RWPE1 (cell line): ENCODE measurements at regions not wholly inside any gene's neighbourhood (a gene's known extent, or its start where the extent isn't known, plus 50 kb on each side); places are given as distances from the start of the nearest gene placed in this dataset.

Experiments
- CTCF ChIA-PET: fragments of 350-600 bp; sonication (Branson Sonifier 250); formaldehyde crosslinking; extraction: SDS; loops from one replicate; lab custom pipeline; 2021; lab: Yijun Ruan, JAX
- POLR2A ChIA-PET: fragments of 400-600 bp; formaldehyde crosslinking; extraction: SDS; loops from one replicate; lab custom pipeline; 2020; ENCODE audit warnings: antibody characterized with exemption; ENCODE audit not compliant: low non-redundant PET; lab: Yijun Ruan, JAX
- DNase-seq: peaks from one replicate; pipeline ENCODE4 v3.0.0; 2012; ENCODE audit warnings: low spot score
- H3K27ac ChIP-seq: fragments of 450-650 bp; 2 replicates; pipeline ENCODE4 v1.5.1; 2017
- TF ChIP-seq, protein P1 (sequence below): fragments of 450-650 bp; conservative IDR thresholded peaks from 2 replicates; pipeline ENCODE4 v1.5.1; 2017; ENCODE audit warnings: low read depth, mild to moderate bottlenecking

DNA sequence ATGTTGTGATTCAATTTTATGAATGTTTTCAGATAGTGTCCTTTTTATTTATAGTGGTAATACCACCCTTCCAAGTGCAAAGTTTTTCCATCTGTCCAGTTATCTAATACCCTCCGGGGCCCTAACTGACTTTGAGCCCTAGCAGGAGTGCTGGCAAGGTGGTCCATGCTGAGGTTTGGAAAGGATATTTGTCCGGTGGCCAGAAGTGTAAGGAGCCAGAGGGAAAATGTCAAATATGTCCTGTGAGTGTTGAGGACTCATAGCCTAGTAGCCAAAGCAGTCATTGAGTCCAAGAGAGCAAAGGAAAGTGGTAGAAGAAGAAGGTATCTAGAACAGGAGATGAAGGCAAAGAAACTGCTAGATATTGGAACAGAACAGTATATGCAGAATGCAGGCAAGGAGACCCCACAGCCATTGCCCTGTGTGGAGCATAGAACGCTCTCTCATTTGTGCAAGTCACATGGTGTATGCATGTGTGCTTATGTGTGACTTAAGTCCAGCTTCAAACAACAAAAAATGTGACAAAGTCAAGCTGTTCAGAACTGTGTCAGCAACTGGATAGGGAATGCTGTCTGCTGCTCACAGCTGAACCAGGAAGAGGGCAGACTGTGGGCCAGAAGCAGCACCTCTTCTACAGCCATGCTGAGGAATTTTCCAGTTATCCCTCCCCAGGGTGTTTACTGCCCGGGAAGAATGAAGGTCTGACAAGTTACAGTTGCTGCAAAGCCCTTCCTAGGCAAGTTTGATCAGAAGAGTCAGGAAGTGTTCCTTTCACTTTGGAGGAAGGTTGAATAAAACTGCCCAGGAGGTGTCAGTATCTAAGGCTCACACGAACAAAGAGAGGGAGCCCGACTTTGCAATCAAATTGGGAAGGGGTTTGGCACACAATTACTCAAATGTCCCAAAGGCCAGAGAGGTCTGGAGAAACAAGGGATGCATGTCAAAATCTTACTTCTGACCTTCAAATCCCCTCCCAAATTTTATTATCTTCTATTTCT, 463.3 kb upstream of the DMAC1 start:
- DNase-seq, result no peak
- ChIA-PET POLR2A (no interaction called here), CTCF (interaction anchor here (0.7 kb wide), 1 partner anchor 1680 kb away, joined by 3 read pairs; no protein-coding TSS in a partner anchor)
- TF ChIP-seq, protein P1, sequence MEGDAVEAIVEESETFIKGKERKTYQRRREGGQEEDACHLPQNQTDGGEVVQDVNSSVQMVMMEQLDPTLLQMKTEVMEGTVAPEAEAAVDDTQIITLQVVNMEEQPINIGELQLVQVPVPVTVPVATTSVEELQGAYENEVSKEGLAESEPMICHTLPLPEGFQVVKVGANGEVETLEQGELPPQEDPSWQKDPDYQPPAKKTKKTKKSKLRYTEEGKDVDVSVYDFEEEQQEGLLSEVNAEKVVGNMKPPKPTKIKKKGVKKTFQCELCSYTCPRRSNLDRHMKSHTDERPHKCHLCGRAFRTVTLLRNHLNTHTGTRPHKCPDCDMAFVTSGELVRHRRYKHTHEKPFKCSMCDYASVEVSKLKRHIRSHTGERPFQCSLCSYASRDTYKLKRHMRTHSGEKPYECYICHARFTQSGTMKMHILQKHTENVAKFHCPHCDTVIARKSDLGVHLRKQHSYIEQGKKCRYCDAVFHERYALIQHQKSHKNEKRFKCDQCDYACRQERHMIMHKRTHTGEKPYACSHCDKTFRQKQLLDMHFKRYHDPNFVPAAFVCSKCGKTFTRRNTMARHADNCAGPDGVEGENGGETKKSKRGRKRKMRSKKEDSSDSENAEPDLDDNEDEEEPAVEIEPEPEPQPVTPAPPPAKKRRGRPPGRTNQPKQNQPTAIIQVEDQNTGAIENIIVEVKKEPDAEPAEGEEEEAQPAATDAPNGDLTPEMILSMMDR, result no peak
- H3K27ac ChIP-seq, result no peak overlapping the region

DNA sequence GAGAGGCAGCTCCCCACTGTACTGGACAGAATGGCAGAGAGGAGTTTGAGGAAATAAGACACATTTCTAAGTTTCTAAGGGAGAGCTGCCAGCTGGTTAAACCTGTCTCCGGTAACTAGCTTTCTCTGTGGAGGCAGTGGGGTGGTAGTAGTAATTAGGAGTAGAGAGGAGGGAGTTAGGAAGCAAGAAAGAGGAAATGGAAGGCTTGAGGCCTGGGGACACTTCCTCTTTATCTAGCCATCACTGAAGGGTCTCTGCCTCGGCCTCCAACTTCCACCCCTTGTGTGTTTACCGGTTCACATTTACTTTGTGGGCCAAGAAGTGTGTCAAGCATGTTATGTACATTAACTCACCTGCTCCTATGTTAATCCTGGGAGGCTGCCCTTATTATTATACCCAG, 462.2 kb upstream of the DMAC1 start:
- H3K27ac ChIP-seq, result no peak overlapping the region
- ChIA-PET POLR2A (no interaction called here), CTCF (no interaction called here)
- TF ChIP-seq, protein P1, result no peak
- DNase-seq, result no peak

DNA sequence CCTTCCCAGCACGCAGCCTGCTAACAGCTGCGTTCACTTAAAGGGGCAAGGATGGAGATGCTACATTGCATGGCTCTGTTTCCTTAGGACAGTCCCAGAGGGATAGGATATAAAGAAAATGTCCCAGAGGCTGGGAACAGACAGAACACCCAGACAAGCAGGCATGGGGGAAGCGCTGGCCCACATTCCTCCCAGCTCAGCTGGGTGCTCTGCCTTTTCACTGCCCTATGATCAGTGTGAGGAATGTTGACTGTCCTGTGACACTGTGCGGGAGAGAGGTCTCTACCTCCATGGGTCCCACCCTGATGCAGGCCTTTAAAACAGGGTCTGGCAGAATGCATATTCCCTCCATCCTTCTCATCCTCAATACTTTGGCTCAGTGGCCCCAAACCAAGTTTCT, 459.4 kb upstream of the DMAC1 start:
- H3K27ac ChIP-seq, result no peak overlapping the region
- ChIA-PET CTCF (no interaction called here), POLR2A (no interaction called here)
- no peak for DNase-seq
- TF ChIP-seq, protein P1, result no peak

DNA sequence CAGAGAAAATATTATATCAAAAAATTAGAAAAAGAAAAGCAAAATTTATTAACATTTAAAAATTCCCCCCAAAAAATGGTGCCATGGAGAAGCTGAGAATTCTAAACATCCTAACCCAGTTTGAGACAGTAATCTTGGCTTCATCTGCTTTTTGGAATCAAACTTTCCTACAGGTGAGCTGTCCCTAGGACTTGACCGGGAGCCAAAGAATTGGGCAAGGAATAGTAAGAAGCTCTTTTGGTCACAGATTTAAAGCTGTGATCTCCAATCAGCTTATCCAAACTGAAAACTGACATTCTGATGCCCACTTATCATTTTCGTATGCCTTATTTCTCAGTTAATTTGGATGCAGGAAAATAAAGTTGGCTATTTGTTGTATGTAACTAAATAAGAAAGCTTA, 457.3 kb upstream of the DMAC1 start:
- no peak overlapping the region for H3K27ac ChIP-seq
- TF ChIP-seq, protein P1, result no peak
- ChIA-PET POLR2A (no interaction called here), CTCF (no interaction called here)
- no peak for DNase-seq

DNA sequence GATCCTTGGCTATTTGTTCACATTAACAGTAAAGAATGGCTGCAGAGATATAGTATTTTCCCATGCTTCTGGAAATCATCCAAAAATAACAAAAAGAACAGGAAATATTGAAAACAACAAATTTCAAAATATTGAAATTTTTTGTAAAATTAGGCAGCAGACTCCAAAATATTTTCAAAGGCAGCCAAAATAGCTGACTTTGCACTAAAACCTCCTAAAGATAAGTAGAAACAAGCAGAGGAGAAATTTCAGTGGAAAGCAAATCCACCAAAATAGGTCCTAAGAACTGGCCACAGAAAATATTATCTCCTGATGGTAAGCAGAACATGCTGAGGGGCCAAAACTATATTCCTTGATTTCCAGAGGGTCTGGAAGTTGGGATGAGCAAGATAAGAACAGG, 456.3 kb upstream of the DMAC1 start:
- ChIA-PET POLR2A (no interaction called here), CTCF (no interaction called here)
- no peak for DNase-seq
- no peak overlapping the region for H3K27ac ChIP-seq
- TF ChIP-seq, protein P1, result no peak

DNA sequence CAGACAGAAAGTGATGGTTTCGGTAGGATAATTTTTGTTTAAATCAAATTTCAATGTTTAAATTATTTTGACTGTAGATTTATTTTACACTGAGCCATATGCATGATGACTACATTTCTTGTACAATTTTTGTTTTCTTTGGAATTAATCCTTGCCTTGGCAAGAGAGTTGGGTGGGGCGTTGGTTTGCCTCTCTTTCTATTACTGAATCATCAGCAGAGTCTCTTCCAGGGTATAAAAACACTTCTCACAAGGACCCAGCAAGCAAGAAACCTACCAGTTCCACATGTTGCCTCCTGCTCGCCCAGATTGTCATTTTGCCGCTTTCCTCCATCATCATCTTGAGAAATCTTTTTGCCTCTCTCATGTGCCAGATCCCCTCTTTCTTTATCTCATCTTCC, 455.0 kb upstream of the DMAC1 start:
- ChIA-PET POLR2A (no interaction called here), CTCF (no interaction called here)
- no peak for DNase-seq
- TF ChIP-seq, protein P1, result no peak
- no peak overlapping the region for H3K27ac ChIP-seq
